HL-60 (cell line): ENCODE measurements at regions not wholly inside any gene's neighbourhood (a gene's known extent, or its start where the extent isn't known, plus 50 kb on each side); places are given as distances from the start of the nearest gene placed in this dataset.

ENCODE experiments used
- DNase-seq, 2 experiments: peaks; one replicate each; pipeline ENCODE4 v3.0.0-alpha.2; 2010 to 2020; ENCODE audit warnings: low read depth in 1 of 2, low spot score in 1 of 2
- H3K27ac ChIP-seq: fragments of 250-450 bp; sonication (Bioruptor Pico); replicated peaks from 2 replicates; pipeline ENCODE4 v1.5.1; 2020; ENCODE audit warnings: mild to moderate bottlenecking, moderate library complexity
- H3K27me3 ChIP-seq: fragments of 250-450 bp; sonication (Bioruptor Pico); 2 replicates; pipeline ENCODE4 v1.5.1; 2021; ENCODE audit warnings: mild to moderate bottlenecking, moderate library complexity; ENCODE audit not compliant: insufficient read depth, poor library complexity, severe bottlenecking
- H3K4me3 ChIP-seq: replicated peaks from 2 replicates; pipeline ENCODE4 v1.5.1; 2011; ENCODE audit warnings: mild to moderate bottlenecking, control low read depth, low read length; ENCODE audit not compliant: insufficient read depth
- GABPA ChIP-seq: IDR thresholded peaks from 2 replicates; pipeline ENCODE4 v1.6.1; 2012; ENCODE audit warnings: low read depth
- POLR2AphosphoS5 ChIP-seq: IDR thresholded peaks from 2 replicates; pipeline ENCODE4 v1.6.1; 2012; ENCODE audit warnings: low read depth
- SPI1 ChIP-seq: IDR thresholded peaks from 2 replicates; pipeline ENCODE4 v1.6.1; 2012; ENCODE audit warnings: low read depth, mild to moderate bottlenecking, borderline replicate concordance
- TF ChIP-seq, protein P1 (sequence below): IDR thresholded peaks from 2 replicates; pipeline ENCODE4 v1.6.1; 2012; ENCODE audit warnings: low read depth; ENCODE audit not compliant: insufficient replicate concordance
- TF ChIP-seq, protein P2 (sequence below): IDR thresholded peaks from one replicate; pipeline ENCODE4 v1.5.1; 2011; ENCODE audit warnings: low read length, control low read depth, inconsistent platforms; ENCODE audit not compliant: insufficient read depth

DNA sequence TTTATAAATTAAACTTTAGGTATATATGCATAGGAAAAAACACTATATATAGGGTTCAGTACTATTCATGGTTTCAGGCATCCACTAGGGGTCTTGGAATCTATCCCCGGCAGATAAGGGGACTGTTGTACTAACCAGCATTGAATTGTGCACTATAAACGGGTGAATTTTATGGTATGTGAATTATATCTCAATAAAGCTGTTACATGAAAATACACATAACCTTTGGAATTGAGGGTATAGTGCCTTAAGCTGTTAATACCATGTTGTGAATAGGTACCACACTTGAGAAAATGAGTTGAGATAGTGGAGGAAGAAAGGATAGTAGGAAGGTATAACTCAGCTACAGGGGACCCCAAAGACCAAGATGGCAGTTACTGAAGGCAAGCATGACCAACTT, 167.3 kb downstream of the HAUS1 start:
- Histone ChIP-seq H3K27ac (no peak overlapping the region), H3K27me3 (no peaks in the 10 kb centered on the region), H3K4me3 (no peak overlapping the region)
- no peak for DNase-seq
- TF ChIP-seq GABPA (no peak), SPI1 (no peak), POLR2AphosphoS5 (no peak; the same call in 1 of the 2 replicates)
- TF ChIP-seq, protein P1, sequence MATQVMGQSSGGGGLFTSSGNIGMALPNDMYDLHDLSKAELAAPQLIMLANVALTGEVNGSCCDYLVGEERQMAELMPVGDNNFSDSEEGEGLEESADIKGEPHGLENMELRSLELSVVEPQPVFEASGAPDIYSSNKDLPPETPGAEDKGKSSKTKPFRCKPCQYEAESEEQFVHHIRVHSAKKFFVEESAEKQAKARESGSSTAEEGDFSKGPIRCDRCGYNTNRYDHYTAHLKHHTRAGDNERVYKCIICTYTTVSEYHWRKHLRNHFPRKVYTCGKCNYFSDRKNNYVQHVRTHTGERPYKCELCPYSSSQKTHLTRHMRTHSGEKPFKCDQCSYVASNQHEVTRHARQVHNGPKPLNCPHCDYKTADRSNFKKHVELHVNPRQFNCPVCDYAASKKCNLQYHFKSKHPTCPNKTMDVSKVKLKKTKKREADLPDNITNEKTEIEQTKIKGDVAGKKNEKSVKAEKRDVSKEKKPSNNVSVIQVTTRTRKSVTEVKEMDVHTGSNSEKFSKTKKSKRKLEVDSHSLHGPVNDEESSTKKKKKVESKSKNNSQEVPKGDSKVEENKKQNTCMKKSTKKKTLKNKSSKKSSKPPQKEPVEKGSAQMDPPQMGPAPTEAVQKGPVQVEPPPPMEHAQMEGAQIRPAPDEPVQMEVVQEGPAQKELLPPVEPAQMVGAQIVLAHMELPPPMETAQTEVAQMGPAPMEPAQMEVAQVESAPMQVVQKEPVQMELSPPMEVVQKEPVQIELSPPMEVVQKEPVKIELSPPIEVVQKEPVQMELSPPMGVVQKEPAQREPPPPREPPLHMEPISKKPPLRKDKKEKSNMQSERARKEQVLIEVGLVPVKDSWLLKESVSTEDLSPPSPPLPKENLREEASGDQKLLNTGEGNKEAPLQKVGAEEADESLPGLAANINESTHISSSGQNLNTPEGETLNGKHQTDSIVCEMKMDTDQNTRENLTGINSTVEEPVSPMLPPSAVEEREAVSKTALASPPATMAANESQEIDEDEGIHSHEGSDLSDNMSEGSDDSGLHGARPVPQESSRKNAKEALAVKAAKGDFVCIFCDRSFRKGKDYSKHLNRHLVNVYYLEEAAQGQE: no peak

DNA sequence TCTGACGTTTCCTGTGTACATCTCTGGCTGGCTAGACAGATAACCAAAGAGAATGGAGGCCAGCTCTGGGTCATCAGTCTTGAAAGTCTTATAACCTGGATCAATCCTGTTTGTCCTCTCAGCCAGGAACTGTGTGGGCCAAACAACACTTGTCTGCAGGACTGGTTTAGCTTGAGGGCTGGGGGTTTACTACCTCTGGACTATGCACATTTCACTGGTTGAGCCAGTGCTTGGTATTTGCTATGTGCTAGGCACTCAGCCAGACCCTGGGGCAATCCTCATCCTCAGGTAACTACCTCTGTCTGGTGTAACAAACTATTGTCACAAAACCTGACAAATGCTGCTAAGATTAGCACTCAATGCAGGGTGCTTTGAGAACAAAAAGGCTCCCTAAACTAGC, 169.7 kb downstream of the HAUS1 start:
- Histone ChIP-seq H3K4me3 (no peak overlapping the region), H3K27ac (no peak overlapping the region), H3K27me3 (no peaks in the 10 kb centered on the region)
- no peak for DNase-seq
- TF ChIP-seq, protein P2, sequence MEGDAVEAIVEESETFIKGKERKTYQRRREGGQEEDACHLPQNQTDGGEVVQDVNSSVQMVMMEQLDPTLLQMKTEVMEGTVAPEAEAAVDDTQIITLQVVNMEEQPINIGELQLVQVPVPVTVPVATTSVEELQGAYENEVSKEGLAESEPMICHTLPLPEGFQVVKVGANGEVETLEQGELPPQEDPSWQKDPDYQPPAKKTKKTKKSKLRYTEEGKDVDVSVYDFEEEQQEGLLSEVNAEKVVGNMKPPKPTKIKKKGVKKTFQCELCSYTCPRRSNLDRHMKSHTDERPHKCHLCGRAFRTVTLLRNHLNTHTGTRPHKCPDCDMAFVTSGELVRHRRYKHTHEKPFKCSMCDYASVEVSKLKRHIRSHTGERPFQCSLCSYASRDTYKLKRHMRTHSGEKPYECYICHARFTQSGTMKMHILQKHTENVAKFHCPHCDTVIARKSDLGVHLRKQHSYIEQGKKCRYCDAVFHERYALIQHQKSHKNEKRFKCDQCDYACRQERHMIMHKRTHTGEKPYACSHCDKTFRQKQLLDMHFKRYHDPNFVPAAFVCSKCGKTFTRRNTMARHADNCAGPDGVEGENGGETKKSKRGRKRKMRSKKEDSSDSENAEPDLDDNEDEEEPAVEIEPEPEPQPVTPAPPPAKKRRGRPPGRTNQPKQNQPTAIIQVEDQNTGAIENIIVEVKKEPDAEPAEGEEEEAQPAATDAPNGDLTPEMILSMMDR: no peak
- no peak for TF ChIP-seq POLR2AphosphoS5
- TF ChIP-seq GABPA: no peak
- TF ChIP-seq, protein P1: no peak
- no peak for TF ChIP-seq SPI1

DNA sequence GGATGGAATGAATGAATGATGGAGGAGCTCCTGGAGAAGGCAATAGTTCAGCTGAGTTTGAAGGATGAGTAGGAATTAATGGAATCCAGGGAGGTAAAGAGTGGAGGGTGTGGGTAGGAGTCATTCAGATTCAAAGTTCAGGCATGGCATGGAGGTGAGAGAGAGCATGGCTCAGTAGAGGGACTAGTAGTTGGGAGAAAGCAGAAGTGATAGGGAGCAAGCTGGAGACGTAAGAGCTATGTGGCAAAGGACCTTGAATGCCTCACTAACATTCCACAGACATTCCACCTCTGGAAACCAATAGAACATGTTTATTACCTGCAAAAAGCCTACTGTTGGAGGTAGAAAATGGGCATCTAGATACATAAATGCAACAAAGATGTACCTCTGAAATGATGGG, 170.1 kb downstream of the HAUS1 start:
- TF ChIP-seq SPI1 (no peak; the same call in 1 of the 2 replicates), POLR2AphosphoS5 (no peak), GABPA (no peak)
- TF ChIP-seq, protein P2: no peak
- TF ChIP-seq, protein P1: no peak
- H3K27me3 ChIP-seq: no peaks in the 10 kb centered on the region
- no peak overlapping the region for H3K4me3 ChIP-seq
- DNase-seq: no peak
- H3K27ac ChIP-seq: no peak overlapping the region

DNA sequence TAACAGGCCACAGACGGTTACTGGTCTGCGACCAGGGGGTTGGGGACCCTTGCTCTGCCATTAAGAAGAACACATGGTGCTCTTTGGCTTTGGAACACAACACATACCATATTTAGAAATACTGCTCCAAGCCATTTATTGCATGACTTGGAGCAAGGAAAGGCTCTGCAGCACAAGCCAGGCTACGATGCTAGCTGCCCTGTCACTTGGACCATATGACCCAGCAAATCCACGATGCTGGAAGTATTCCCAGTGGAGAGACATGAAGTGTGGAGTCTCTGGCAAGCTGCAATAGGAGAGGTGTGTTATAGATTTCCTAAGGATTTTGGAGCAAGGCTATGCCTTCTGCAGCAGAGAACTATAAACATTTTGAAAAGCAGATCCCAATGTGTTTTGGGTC, 171.2 kb downstream of the HAUS1 start:
- no peaks in the 10 kb centered on the region for H3K27me3 ChIP-seq
- no peak for DNase-seq
- H3K4me3 ChIP-seq: no peak overlapping the region
- no peak overlapping the region for H3K27ac ChIP-seq
- TF ChIP-seq GABPA (no peak), SPI1 (no peak), POLR2AphosphoS5 (no peak)
- TF ChIP-seq, protein P2: no peak
- TF ChIP-seq, protein P1: no peak
